Epithelial cell of proximal tubule (primary cell): ENCODE measurements at regions not wholly inside any gene's neighbourhood (a gene's known extent, or its start where the extent isn't known, plus 50 kb on each side); places are given as distances from the start of the nearest gene placed in this dataset.

Source experiments
- DNase-seq: peaks from one replicate; pipeline ENCODE4 v3.0.0-alpha.2; 2011; ENCODE audit warnings: low read depth
- H3K4me3 ChIP-seq: 2 replicates; pipeline ENCODE4 v1.5.1; 2011; ENCODE audit warnings: low read depth, mild to moderate bottlenecking, low read length
- TF ChIP-seq, protein P1 (sequence below): conservative IDR thresholded peaks from 2 replicates; pipeline ENCODE4 v1.5.1; 2012; ENCODE audit warnings: low read depth, mild to moderate bottlenecking, low read length

DNA sequence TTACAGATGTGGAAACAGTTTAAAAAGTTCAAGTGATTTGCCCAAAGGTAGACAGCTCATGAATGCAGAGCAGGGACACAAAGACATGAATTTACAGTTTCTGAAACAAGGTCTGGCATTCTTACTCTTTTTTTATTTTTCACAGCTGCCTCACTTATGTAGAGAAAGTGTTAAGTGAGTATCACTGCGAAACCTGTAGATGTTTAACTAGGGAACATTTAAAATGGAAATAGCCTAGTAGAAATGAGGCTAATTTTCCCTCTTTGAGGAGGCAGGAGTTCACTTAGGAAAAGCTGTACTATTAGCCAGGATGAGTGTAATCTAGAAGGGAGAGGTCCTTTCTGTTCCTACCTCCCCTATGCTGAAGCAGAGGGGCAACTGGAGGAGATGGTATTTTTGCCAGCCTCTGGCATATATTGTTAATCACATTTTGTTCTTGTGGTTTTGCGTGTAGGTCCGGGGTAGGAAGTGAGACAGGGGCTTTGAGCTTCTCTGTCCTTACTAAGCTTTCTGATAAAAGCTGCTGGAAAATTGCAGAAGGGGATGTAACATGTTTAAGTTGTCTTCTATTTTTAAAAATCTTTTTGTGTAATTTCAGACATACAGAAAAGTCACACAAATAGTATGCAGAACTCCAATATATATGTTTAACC is 492.8 kb upstream of the NR3C2 start:
- TF ChIP-seq, protein P1, sequence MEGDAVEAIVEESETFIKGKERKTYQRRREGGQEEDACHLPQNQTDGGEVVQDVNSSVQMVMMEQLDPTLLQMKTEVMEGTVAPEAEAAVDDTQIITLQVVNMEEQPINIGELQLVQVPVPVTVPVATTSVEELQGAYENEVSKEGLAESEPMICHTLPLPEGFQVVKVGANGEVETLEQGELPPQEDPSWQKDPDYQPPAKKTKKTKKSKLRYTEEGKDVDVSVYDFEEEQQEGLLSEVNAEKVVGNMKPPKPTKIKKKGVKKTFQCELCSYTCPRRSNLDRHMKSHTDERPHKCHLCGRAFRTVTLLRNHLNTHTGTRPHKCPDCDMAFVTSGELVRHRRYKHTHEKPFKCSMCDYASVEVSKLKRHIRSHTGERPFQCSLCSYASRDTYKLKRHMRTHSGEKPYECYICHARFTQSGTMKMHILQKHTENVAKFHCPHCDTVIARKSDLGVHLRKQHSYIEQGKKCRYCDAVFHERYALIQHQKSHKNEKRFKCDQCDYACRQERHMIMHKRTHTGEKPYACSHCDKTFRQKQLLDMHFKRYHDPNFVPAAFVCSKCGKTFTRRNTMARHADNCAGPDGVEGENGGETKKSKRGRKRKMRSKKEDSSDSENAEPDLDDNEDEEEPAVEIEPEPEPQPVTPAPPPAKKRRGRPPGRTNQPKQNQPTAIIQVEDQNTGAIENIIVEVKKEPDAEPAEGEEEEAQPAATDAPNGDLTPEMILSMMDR = no peak
- no peak overlapping the region for H3K4me3 ChIP-seq
- no peak for DNase-seq

DNA sequence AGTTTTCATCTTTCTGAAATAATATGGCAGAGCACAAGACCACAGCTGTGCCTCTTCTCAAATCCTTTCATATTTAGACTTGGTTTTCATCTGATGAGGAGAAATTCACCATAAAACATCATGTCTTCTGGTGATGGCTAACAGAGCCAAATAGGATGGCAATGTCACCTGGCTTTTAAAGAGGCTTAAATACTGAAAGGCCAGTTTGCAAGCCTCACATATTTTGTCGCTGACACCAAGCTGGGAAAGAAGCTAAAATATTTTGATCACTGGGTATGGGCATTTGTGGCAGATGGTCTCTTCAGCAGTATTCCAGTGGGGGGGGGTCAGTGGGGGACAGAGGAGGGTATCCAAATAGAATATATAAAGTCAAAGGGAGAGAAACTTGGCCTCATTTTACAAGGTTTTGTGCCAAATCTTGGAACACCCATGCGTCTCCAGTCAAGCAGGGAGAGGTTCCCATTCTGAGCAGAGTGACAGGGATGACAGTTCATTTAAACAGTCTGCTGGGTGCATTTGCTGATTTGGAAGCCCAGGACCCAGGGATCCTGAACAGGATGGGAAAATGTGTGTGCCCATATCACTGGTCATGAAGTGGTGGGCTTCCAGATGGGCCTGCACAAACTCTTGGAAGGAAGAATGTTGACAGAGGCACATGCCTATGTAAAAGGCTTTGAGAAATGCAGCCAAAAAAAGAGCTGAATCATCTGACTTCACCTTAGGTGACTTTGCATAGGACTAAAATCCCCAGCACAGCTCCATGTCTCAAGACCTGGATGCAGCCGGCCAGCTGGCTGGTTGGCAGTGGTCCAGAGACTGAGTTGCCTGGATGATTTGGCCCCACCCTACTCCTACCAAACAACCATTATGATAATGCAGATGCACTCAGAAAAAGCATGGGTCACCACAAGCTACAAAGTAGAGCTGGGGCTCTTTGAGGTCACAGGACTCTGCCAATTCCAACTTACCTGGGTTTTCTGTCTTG is 484.4 kb upstream of the NR3C2 start:
- DNase-seq = peak; percentile 55
- TF ChIP-seq, protein P1 = no peak
- H3K4me3 ChIP-seq = no peak overlapping the region

DNA sequence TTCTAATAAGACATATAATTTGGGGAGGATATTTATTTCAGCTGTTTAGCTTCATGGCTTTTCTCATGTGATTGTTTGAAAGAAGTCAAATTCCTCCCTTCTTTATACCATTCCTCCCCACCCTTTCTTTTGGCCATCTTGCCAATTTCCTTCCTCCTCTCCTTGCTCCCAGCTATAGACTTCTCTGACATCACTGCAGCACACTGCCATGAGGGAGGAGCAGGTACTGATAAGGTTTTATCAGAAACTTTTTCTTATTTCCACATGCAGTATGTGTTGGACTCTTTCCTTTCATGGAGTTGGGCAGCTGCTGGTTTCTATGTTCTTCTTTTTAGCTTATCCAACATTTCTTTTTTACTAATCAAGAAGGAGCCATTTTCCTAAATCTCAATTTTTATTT is 481.7 kb upstream of the NR3C2 start:
- TF ChIP-seq, protein P1 = no peak

DNA sequence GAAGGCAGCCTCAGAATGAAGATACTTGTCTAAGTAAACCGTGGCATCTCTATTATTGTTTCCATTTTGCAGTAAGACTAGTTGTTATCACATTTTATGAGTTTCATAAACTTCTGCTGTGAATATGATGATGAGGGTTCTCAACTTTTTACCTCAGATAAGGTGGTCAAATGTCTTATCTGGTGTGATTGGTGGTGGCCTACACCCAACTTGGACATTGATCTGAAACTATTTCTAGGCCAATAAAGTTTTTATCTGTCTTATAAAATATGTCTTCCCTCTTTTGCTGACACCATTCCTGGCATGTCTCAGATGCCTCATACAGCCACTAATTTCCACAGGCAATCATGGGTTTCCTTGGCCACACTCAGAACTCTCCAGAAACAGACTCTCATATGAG is 480.3 kb upstream of the NR3C2 start:
- H3K4me3 ChIP-seq = no peak overlapping the region
- TF ChIP-seq, protein P1 = no peak
- no peak for DNase-seq

More for the DNA sequence above, 481.7 kb upstream of the NR3C2 start:
- no peak for DNase-seq
- H3K4me3 ChIP-seq = no peak overlapping the region

DNA sequence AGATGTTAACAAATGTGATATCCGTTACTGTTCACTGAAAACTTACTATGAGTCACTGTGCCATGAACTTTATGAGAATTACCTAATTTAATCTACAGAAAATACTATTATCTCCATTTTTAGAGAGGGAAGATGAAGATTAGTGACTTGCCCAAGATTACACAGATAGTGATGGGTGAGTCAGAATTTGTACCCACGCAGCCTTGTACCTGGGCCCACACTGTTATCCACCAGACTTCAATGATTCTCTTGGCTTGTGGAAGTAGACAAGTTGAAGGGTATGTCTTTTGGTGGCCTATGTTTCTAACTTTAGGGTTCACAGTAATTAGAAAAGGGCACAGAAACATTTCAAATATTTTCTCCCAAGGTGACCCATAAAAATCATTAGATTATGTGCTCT is 472.5 kb upstream of the NR3C2 start:
- TF ChIP-seq, protein P1 = no peak
- H3K4me3 ChIP-seq = no peak overlapping the region
- no peak for DNase-seq

DNA sequence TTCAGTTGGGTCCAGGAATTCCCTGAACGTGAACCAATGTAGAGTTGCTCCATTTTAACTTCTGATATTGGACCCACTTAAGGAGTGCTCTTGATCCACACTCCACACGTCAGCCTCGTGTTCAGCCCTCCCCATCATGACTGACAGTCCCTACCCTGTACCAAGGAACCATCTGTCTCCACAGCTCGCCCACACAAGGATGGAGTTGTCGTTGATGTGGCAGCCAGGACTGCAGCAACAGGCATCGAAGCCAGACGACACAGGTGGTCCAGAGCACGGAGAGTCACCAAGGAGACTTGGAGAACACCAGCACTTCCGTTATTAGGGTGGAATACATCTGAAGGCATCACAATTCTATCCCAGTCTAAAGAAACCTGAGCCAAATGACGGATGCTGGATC is 472.1 kb upstream of the NR3C2 start:
- no peak for DNase-seq
- TF ChIP-seq, protein P1 = no peak
- H3K4me3 ChIP-seq = no peak overlapping the region
